GM23338 (cell line): ENCODE measurements at regions not wholly inside any gene's neighbourhood (a gene's known extent, or its start where the extent isn't known, plus 50 kb on each side); places are given as distances from the start of the nearest gene placed in this dataset.

Experiments used
- ATAC-seq: fragments of 200-7000 bp; cut with Tn5 transposase; 3 replicates; pipeline ENCODE4 v1.9.1; 2020
- DNase-seq: peaks from one replicate; pipeline ENCODE4 v3.0.0-alpha.2; 2015; ENCODE audit warnings: low spot score
- H2AFZ ChIP-seq: fragments of 200-600 bp; sonication (generic); 2 replicates; pipeline ENCODE4 v1.8.0; 2016; ENCODE audit warnings: antibody characterized with exemption, mild to moderate bottlenecking, moderate library complexity
- H3F3A ChIP-seq: fragments of 200-600 bp; sonication (generic); replicated peaks from 2 replicates; pipeline ENCODE4 v1.8.0; 2017; ENCODE audit warnings: antibody characterized with exemption, mixed run types, low read depth
- H3K27ac ChIP-seq: fragments of 200-600 bp; sonication (generic); 2 replicates; pipeline ENCODE4 v1.6.1; 2016; ENCODE audit warnings: low read depth
- H3K27me3 ChIP-seq: fragments of 200-600 bp; sonication (generic); 2 replicates; pipeline ENCODE4 v1.8.0; 2016; ENCODE audit warnings: mild to moderate bottlenecking, mixed run types, moderate library complexity; ENCODE audit not compliant: insufficient read depth
- H3K36me3 ChIP-seq: fragments of 200-600 bp; sonication (generic); 2 replicates; pipeline ENCODE4 v1.8.0; 2016; ENCODE audit warnings: mild to moderate bottlenecking; ENCODE audit not compliant: insufficient read depth
- H3K4me1 ChIP-seq: fragments of 200-600 bp; sonication (generic); 2 replicates; pipeline ENCODE4 v1.8.0; 2016; ENCODE audit warnings: mild to moderate bottlenecking, moderate library complexity; ENCODE audit not compliant: insufficient read depth
- H3K4me2 ChIP-seq: fragments of 200-600 bp; sonication (generic); 2 replicates; pipeline ENCODE4 v1.7.1; 2017; ENCODE audit warnings: mixed run types
- H3K4me3 ChIP-seq: fragments of 200-600 bp; sonication (generic); 2 replicates; pipeline ENCODE4 v1.6.1; 2016; ENCODE audit warnings: mixed run types
- H3K79me2 ChIP-seq: fragments of 200-600 bp; sonication (generic); replicated peaks from 2 replicates; pipeline ENCODE4 v1.8.0; 2017; ENCODE audit warnings: mild to moderate bottlenecking; ENCODE audit not compliant: insufficient read depth
- H3K9me2 ChIP-seq: fragments of 200-600 bp; sonication (generic); 2 replicates; pipeline ENCODE4 v1.8.0; 2017; ENCODE audit not compliant: insufficient read depth
- H4K20me1 ChIP-seq: fragments of 200-600 bp; sonication (generic); replicated peaks from 2 replicates; pipeline ENCODE4 v1.8.0; 2017; ENCODE audit warnings: mild to moderate bottlenecking; ENCODE audit not compliant: insufficient read depth
- H3K27ac Mint-ChIP-seq: 2 replicates; pipeline ENCODE4 v1.8.0; 2020; ENCODE audit warnings: inconsistent platforms, mild to moderate bottlenecking, moderate library complexity, mixed read lengths
- H3K27me3 Mint-ChIP-seq: 3 replicates; pipeline ENCODE4 v1.8.0; 2022; ENCODE audit warnings: low read depth, mild to moderate bottlenecking, moderate library complexity, mixed read lengths, inconsistent platforms; ENCODE audit not compliant: insufficient read depth, poor library complexity
- H3K36me3 Mint-ChIP-seq: 3 replicates; pipeline ENCODE4 v1.8.0; 2021; ENCODE audit warnings: low read depth, mild to moderate bottlenecking, inconsistent platforms, moderate library complexity, mixed read lengths
- H3K4me1 Mint-ChIP-seq: 3 replicates; pipeline ENCODE4 v1.8.0; 2020; ENCODE audit warnings: mild to moderate bottlenecking, inconsistent platforms, mixed read lengths
- H3K4me3 Mint-ChIP-seq: 3 replicates; pipeline ENCODE4 v1.8.0; 2021; ENCODE audit warnings: moderate library complexity, mild to moderate bottlenecking, inconsistent platforms, mixed read lengths
- H3K9me3 Mint-ChIP-seq: 3 replicates; pipeline ENCODE4 v1.8.0; 2020; ENCODE audit warnings: moderate library complexity, mild to moderate bottlenecking, inconsistent platforms, mixed read lengths
- CREB1 ChIP-seq: fragments of 250-450 bp; sonication (Bioruptor Pico); IDR thresholded peaks from 2 replicates; pipeline ENCODE4 v1.5.0; 2020; ENCODE audit warnings: low read depth, mild to moderate bottlenecking, moderate library complexity
- CTCF ChIP-seq, 2 experiments: fragments of 200-600 bp in 1 of 2; sonication (generic) in 1 of 2; conservative IDR thresholded peaks; 2 replicates each; pipeline versions ENCODE4 v1.5.1 to v1.6.1; 2016 to 2017; ENCODE audit warnings: antibody characterized with exemption in 2 of 2, low read depth in 2 of 2, mild to moderate bottlenecking in 2 of 2, moderate library complexity in 1 of 2
- ETS1 ChIP-seq: IDR thresholded peaks from 2 replicates; pipeline ENCODE4 v1.6.1; 2016; ENCODE audit warnings: antibody characterized with exemption
- EZH2 ChIP-seq: fragments of 200-600 bp; sonication (generic); IDR thresholded peaks from one replicate; pipeline ENCODE4 v1.8.0; 2017; ENCODE audit warnings: antibody characterized with exemption, mild to moderate bottlenecking, low read depth; ENCODE audit not compliant: unreplicated experiment
- EZH2phosphoT487 ChIP-seq: fragments of 200-600 bp; sonication (generic); IDR thresholded peaks from one replicate; pipeline ENCODE4 v1.8.1; 2018; ENCODE audit warnings: antibody characterized with exemption; ENCODE audit not compliant: unreplicated experiment
- JUNB ChIP-seq: IDR thresholded peaks from one replicate; pipeline ENCODE4 v1.6.1; 2016; ENCODE audit warnings: antibody characterized with exemption; ENCODE audit not compliant: unreplicated experiment
- NANOG ChIP-seq: IDR thresholded peaks from 2 replicates; pipeline ENCODE4 v1.6.1; 2016; ENCODE audit warnings: antibody characterized with exemption, borderline replicate concordance
- POLR2AphosphoS5 ChIP-seq: IDR thresholded peaks from 2 replicates; pipeline ENCODE4 v1.6.1; 2016; ENCODE audit warnings: antibody characterized with exemption, low read depth
- REST ChIP-seq: IDR thresholded peaks from one replicate; pipeline ENCODE4 v1.6.1; 2018; ENCODE audit warnings: antibody characterized with exemption; ENCODE audit not compliant: unreplicated experiment
- STAT1 ChIP-seq: IDR thresholded peaks from one replicate; pipeline ENCODE4 v1.6.1; 2016; ENCODE audit warnings: antibody characterized with exemption; ENCODE audit not compliant: unreplicated experiment
- ZNF114 ChIP-seq: fragments of 250-450 bp; sonication (Bioruptor Pico); IDR thresholded peaks from 2 replicates; pipeline ENCODE4 v1.5.0; 2020; ENCODE audit warnings: mild to moderate bottlenecking, moderate library complexity
- ZNF331 ChIP-seq: fragments of 250-450 bp; sonication (Bioruptor Pico); IDR thresholded peaks from 2 replicates; pipeline ENCODE4 v1.5.0; 2020; ENCODE audit warnings: low read depth, mild to moderate bottlenecking, moderate library complexity
- ZNF462 ChIP-seq: fragments of 250-450 bp; sonication (Bioruptor Pico); IDR thresholded peaks from 2 replicates; pipeline ENCODE4 v1.5.0; 2020; ENCODE audit warnings: mild to moderate bottlenecking, moderate library complexity

- Mint-ChIP-seq H3K36me3 (no peaks in the 10 kb centered on the region), H3K4me3 (no peak overlapping the region), H3K9me3 (no peaks in the 10 kb centered on the region; the same call in 2 of the 3 replicates), H3K27me3 (peaks cover 3% of the 10 kb centered on the region), H3K27ac (no peak overlapping the region), H3K4me1 (peaks cover 3% of the 10 kb centered on the region; the same call in 1 of the 3 replicates)
- ATAC-seq (no peak), DNase-seq (no peak)
- Histone ChIP-seq H3F3A (no peaks in the 10 kb centered on the region), H3K4me2 (no peak overlapping the region), H2AFZ (no peak overlapping the region), H3K4me3 (no peak overlapping the region), H3K36me3 (no peaks in the 10 kb centered on the region), H3K4me1 (no peaks in the 10 kb centered on the region), H3K79me2 (no peaks in the 10 kb centered on the region), H3K27ac (no peak overlapping the region), H4K20me1 (no peaks in the 10 kb centered on the region), H3K9me2 (no peaks in the 10 kb centered on the region), H3K27me3 (no peaks in the 10 kb centered on the region)
- TF ChIP-seq NANOG: no peak
- TF ChIP-seq CTCF (conservative IDR thresholded peaks at IDR 0.05; ENCODE audit: low read depth in 2 of 2): no peak
- TF ChIP-seq EZH2: no peak
- no peak for TF ChIP-seq ZNF331 (CRISPR knock-in tag)
- no peak for TF ChIP-seq REST
- no peak for TF ChIP-seq JUNB
- no peak for TF ChIP-seq ETS1
- no peak for TF ChIP-seq CREB1 (CRISPR knock-in tag)
- no peak for TF ChIP-seq POLR2AphosphoS5
- TF ChIP-seq STAT1: no peak
- no peak for TF ChIP-seq ZNF462 (CRISPR knock-in tag)
- TF ChIP-seq ZNF114: no peak
- TF ChIP-seq EZH2phosphoT487: no peak
Measured at GRCh38 chr1:30248373-30248772, 475.0 kb downstream of the MATN1 start.
